ENCODE measurements at regions not wholly inside any gene's neighbourhood (a gene's known extent, or its start where the extent isn't known, plus 50 kb on each side); places are given as distances from the start of the nearest gene placed in this dataset.

DNA sequence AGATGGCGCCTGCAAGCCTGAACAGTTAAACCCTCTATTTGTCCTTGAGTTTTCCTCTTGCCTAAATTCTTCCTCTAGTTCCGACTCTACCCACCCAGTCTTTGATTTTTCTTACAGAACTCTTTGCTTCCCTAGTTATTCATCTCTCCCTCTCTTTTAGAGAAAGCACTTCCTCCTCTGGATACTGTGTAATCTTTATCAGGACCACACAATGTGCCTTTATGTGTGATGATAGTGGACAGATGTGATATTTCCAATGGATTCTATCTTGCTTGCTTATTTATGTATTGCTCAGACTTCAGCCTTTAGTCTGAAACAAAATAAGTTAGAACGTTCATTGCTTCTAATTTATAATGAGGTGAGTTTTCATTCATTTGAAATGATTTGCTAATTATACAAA lies 79.5 kb upstream of the CAV2 start:
- TF ChIP-seq TAF1 (IDR thresholded peaks at IDR 0.05; ENCODE audit: low read depth) (no peak), FOXM1 (IDR thresholded peaks at IDR 0.05; ENCODE audit: borderline replicate concordance, low read depth) (no peak), TEAD4 (IDR thresholded peaks at IDR 0.05) (no peak)
- TF ChIP-seq, protein P1, sequence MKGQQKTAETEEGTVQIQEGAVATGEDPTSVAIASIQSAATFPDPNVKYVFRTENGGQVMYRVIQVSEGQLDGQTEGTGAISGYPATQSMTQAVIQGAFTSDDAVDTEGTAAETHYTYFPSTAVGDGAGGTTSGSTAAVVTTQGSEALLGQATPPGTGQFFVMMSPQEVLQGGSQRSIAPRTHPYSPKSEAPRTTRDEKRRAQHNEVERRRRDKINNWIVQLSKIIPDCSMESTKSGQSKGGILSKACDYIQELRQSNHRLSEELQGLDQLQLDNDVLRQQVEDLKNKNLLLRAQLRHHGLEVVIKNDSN (IDR thresholded peaks at IDR 0.05): no peak
- TF ChIP-seq, protein P2, sequence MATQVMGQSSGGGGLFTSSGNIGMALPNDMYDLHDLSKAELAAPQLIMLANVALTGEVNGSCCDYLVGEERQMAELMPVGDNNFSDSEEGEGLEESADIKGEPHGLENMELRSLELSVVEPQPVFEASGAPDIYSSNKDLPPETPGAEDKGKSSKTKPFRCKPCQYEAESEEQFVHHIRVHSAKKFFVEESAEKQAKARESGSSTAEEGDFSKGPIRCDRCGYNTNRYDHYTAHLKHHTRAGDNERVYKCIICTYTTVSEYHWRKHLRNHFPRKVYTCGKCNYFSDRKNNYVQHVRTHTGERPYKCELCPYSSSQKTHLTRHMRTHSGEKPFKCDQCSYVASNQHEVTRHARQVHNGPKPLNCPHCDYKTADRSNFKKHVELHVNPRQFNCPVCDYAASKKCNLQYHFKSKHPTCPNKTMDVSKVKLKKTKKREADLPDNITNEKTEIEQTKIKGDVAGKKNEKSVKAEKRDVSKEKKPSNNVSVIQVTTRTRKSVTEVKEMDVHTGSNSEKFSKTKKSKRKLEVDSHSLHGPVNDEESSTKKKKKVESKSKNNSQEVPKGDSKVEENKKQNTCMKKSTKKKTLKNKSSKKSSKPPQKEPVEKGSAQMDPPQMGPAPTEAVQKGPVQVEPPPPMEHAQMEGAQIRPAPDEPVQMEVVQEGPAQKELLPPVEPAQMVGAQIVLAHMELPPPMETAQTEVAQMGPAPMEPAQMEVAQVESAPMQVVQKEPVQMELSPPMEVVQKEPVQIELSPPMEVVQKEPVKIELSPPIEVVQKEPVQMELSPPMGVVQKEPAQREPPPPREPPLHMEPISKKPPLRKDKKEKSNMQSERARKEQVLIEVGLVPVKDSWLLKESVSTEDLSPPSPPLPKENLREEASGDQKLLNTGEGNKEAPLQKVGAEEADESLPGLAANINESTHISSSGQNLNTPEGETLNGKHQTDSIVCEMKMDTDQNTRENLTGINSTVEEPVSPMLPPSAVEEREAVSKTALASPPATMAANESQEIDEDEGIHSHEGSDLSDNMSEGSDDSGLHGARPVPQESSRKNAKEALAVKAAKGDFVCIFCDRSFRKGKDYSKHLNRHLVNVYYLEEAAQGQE (IDR thresholded peaks at IDR 0.05; ENCODE audit: low read depth): no peak
- TF ChIP-seq, protein P3, sequence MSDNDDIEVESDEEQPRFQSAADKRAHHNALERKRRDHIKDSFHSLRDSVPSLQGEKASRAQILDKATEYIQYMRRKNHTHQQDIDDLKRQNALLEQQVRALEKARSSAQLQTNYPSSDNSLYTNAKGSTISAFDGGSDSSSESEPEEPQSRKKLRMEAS (IDR thresholded peaks at IDR 0.05): no peak

Measured in Ishikawa (cell line).